Retinal pigment epithelial cell (primary cell): ENCODE measurements at regions not wholly inside any gene's neighbourhood (a gene's known extent, or its start where the extent isn't known, plus 50 kb on each side); places are given as distances from the start of the nearest gene placed in this dataset.

ENCODE experiments used
- DNase-seq: peaks from one replicate; pipeline ENCODE4 v3.0.0-alpha.2; 2010; ENCODE audit warnings: low read depth
- H3K4me3 ChIP-seq: 2 replicates; pipeline ENCODE4 v1.5.1; 2011; ENCODE audit warnings: mild to moderate bottlenecking, low read length, control low read depth, moderate library complexity
- TF ChIP-seq, protein P1 (sequence below): conservative IDR thresholded peaks from 2 replicates; pipeline ENCODE4 v1.5.1; 2011; ENCODE audit warnings: low read depth, low read length, control low read depth, inconsistent platforms

DNA sequence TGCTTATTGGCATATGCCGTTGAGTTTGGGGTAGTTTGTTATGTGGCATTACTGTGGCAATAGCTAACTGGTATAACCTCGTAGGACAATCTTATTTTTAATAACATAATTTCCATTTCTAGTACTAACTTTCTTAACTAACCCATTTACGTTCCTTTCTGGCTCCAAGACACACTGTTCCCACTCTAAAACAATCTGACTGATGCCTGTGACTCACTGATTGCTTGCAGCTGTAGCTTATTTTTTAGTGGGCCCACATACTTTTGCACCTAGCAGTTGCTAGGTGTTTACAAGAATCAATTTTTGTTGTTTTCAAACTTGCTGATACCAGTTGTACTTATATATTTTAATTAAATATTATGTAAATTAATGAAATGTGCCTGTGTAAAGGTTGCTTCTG is 52.2 kb downstream of the FAT3 start:
- no peak for DNase-seq
- no peak overlapping the region for H3K4me3 ChIP-seq
- TF ChIP-seq, protein P1, sequence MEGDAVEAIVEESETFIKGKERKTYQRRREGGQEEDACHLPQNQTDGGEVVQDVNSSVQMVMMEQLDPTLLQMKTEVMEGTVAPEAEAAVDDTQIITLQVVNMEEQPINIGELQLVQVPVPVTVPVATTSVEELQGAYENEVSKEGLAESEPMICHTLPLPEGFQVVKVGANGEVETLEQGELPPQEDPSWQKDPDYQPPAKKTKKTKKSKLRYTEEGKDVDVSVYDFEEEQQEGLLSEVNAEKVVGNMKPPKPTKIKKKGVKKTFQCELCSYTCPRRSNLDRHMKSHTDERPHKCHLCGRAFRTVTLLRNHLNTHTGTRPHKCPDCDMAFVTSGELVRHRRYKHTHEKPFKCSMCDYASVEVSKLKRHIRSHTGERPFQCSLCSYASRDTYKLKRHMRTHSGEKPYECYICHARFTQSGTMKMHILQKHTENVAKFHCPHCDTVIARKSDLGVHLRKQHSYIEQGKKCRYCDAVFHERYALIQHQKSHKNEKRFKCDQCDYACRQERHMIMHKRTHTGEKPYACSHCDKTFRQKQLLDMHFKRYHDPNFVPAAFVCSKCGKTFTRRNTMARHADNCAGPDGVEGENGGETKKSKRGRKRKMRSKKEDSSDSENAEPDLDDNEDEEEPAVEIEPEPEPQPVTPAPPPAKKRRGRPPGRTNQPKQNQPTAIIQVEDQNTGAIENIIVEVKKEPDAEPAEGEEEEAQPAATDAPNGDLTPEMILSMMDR = no peak

DNA sequence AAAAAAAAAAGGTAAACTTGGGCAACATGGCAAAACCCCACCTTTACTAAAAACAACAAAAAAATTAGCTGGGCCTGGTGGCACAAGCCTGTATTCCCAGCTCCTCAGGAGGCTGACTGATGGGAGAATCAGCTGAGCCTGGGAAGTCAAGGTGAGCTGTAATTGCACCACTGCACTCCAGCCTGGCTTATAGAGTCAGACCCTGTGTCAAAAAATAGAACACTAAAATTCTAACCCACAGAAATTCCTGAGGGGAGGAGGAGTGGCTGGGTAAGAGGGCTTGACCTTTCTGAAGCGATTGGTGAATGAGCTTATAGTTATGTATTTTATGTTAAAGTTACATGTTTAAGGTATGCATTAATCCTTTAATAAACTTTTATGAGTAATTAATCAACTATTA is 53.3 kb downstream of the FAT3 start:
- TF ChIP-seq, protein P1 = no peak
- DNase-seq = no peak
- no peak overlapping the region for H3K4me3 ChIP-seq

DNA sequence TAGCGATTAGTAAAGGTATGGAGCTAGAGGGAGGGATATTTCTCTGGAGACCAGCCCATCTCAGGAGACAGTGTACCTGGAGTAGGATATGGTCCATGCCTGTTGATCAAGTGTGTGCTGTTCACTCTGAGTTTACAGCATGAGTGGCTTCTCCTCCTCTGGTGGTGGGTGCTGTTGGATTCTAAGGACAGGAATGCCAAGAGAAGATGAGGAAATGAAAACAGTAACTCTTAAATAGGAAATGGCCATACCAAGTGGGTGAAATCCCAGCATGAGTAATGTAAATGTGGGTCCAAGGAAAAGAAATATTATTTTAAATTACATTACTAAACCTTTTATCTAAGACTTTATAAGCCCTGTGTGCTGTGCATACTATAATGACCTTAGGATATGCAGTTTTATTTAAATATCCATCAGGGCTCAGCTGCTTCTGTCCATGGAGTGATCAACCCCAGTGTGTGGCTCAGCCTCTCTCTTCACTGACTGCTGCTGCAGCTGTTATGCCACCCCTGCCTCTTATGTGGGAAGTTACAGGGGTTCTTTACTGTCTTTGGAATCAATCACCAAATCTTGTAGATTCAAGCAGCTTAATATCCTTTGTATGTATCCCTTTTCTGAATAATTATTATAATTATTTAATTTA is 54.3 kb downstream of the FAT3 start:
- TF ChIP-seq, protein P1 = no peak
- H3K4me3 ChIP-seq = no peak overlapping the region
- DNase-seq = no peak

DNA sequence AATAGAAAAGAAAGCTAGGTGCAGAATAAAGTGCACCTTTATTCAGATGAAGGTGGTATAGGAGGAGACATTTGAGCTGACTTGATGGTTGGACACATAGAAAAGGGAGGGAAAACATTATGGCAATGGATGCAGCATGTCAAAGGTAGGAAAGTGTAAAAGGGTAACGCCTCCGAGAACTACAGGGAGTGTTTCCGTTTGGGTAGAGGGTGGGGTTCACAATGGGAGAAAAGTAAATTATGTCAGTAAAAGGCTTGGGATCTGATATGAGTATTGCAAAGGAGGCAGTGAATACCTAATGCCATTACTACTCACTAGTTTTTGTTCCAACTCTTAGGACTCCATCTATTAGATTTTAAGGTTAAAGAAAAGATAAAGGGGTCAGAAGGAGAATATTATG is 59.5 kb downstream of the FAT3 start:
- TF ChIP-seq, protein P1 = no peak
- no peak overlapping the region for H3K4me3 ChIP-seq
- DNase-seq = no peak

DNA sequence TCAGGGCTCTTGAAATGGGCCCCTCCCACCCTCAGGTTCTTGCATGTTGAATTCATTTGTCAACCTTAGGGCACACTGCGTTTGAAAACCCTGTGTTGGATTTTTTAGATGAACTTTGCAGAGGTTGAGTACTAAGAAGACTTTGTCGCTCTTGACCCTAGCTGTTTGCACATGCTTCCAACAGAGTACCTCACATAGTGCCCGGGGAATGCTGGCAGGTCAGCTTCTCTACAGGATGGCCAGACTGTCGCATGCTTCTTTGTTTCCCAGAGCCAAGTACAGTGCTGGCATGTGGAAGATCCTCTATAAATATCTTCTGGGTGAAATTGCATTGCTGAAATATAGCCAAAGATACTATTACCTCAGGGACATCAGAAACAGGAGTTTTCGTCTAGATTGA is 59.9 kb downstream of the FAT3 start:
- TF ChIP-seq, protein P1 = no peak
- no peak overlapping the region for H3K4me3 ChIP-seq
- DNase-seq = no peak

DNA sequence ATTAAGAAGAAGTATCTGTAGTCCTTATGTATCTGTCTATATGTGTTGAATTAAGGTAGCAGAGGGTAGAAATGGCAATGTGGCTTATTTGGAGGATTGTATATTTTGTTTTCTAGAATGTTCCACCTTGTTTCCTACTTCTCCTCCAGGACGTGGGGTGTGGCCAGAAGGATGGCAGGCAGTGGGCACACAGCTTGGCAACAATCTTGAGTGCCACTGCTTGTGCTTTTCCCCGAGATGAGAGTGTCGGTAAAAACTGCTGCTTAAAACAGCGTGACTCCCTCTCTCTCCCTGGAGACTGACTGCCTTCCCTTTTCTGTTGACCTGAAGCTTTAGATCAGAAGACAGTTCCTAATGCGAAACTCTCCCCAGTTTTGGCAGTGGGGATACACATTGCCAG is 61.2 kb downstream of the FAT3 start:
- no peak for DNase-seq
- no peak overlapping the region for H3K4me3 ChIP-seq
- TF ChIP-seq, protein P1 = no peak

DNA sequence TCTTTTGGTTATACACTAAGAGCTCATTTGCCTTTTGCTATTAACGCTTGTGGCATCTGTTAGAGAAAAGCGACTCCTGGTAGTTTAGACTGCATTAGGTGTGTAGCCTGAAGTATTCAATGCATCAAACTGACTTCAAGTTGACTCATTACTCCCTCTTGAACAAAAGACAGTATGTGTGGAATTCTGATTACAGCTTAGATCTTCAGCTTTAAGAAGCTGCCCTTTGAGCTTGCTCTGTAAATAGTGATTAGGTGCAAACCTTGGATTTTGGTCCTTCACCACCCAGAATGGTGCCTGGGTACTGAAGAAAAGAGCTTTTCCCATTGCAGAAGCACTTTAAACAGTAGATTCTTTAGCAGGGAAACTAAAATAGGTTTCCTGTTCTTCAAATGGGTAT is 62.1 kb downstream of the FAT3 start:
- no peak overlapping the region for H3K4me3 ChIP-seq
- TF ChIP-seq, protein P1 = no peak
- no peak for DNase-seq
